Myocyte (in vitro differentiated cells): ENCODE measurements at regions not wholly inside any gene's neighbourhood (a gene's known extent, or its start where the extent isn't known, plus 50 kb on each side); places are given as distances from the start of the nearest gene placed in this dataset.
A peak's percentile ranks its signal among the peaks of the same experiment; 100 is the strongest.
"Not testable (repeated sequence)": the region's sequence is repeated elsewhere in the genome, so short reads cannot be mapped to it uniquely, and the experiment has no call there.

Source experiments
- DNase-seq: peaks from one replicate; pipeline ENCODE4 v3.0.0-alpha.2; 2012; ENCODE audit warnings: low read depth

DNA sequence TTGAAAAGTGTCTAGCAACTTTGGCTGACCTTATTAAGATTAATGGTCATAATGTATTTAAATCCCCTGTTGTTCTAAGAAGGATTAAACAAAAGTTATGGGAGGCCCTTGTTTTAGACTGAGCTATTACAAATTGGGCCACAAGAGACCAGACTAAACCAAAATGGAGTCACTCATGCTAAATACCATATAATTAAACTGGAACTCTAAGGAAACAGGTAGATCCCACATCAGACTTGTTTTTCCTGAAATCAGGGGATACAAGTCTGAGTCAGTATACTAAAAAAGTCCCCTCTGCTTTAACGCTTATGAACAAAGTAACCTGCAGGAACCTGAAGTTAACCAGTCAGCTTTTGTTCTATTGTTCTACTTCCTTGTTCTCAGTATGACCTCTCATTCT, 305.9 kb upstream of the SGCG start:
- DNase-seq, result no peak

DNA sequence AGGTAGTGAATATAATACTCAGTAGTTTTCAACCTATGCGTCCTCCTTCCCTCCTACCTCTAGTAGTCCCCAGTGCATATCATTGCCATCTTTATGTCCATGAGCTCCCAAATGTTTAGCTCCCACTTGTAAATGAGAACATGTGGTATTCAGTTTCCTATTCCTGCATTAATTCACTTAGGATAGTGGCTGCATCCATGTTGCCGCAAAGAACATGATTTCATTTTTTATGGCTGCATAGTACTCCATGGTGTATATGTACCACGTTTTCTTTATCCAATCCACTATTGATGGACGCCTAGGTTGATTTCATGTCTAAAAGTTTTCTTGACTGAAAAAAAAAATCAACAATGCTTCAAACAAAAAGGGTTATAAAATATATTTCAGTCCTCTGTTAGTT, 303.4 kb upstream of the SGCG start:
- no peak for DNase-seq

DNA sequence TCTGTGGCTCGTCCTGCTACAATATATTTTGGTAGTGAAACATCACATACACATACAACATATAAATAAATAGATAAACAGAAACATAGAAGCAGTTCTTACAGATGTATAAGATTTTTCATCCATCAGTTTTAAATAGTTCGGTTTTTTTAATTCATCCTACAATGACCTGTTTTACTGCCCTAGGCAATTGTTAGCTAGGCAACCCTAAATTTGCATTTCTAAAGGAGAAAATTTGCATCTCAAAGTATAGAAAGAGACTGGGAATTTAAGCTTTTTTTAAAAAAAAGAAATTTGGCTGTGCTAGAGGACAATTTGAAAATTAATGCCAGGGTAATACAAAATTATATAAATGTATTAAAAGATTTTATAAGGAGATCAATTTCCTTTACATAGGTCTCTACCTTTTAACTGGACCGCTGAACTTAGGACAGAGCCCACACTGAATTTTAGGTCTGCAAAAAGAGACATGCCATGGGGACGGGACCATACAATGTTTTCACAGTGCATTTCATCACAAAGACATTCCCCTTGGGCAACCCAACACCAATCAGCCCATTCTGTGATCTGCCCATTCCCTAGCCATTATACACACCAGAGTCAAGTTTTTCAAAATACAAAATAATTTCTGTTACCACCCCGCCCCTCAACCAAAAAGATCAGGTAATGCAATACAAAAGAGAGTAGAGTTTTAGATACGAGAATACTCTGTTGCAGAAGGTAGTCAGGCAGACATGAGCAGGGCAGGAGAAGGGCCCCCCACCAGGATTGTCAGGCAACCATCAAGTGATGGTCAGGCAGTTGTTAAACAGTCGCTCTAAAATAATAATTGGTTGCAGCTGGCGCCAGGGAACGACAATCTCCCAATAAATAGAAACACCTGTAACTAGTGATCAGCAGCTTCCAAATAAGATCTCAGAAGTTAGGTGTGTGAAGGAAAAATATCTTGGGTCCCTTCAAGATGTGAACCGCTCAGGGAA, 299.7 kb upstream of the SGCG start:
- no peak for DNase-seq

DNA sequence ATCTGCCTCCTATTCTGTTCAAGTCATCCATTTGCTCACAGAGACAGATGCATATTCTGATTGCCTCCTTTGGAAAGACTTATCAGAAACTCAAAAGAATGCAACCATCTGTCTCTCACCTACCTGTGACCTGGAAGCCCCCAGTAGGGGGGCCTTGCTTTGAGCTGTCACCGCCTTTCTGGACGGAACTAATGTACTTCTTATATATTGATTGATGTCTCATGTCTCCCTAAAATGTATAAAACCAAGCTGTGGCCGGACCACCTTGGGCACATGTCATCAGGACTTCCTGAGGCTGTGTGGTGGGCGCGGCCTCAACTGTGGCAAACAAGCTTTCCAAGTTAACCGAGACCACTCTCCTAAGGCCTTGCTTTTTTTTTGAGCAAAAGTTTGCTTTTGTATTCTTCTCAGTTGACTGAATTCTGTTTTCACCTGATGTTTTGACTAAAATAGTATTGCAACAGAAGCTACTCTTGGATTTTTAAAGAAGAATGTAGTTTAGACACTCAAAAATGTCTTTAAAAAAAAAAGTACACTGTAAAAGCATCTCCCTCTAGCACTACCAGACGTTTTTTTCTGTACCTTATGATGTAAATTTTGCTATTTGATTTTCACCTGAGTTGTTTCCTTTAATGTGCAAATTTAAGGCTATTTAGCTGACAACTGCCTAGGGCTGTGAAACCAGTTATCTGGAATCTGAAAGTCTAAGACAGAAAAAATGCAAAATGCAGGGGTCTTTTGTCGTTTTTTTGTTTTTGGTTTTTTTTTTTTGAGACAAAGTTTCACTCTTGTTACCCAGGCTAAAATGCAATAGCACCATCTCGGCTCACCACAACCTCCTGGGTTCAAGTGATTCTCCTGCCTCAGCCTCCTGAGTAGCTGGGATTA, 298.8 kb upstream of the SGCG start:
- not testable (repeated sequence) for DNase-seq

DNA sequence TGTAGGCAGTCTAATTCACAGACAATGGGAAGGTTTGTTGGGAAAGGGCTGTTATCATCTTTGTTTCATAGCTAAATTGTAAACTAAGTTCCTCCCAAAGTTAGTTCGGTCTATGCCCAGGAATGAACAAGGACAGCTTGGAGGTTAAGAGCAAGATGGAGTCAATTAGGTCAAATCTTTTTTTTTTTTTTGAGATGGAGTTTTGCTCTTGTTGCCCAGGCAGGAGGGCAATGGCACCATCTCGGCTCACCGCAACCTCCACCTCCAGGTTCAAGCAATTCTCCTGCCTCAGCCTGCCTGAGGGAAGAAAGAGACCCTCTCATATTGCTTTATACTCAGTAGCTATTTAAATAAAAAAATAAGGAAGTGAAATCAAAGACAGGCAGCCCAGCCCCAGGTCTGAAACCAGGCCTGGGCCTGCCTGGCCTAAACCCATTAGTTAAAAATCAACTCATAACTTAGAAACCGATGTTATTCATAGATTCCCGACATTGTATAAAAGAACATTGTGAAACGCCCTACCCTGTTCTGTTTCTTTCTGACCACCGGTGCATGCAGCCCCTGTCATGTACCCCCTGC, 297.4 kb upstream of the SGCG start:
- no peak for DNase-seq

DNA sequence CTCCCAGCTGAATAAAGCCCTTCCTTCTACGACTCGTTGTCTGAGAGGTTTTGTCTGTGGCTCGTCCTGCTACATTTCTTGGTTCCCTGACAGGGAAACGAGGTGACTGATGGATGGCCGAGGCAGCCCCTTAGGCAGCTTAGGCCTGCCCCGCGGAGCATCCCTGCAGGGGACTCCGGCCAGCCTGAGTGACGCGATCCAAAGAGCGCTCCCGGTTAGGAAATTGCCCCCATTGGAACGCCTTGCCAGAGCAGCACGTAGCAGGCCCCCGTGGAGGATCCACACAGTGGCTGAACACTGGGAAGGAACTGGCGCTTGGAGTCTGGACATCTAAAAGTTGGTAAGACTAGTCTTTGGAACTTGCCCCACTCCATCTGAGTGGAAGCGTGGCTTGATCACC, 296.8 kb upstream of the SGCG start:
- DNase-seq, result no peak

DNA sequence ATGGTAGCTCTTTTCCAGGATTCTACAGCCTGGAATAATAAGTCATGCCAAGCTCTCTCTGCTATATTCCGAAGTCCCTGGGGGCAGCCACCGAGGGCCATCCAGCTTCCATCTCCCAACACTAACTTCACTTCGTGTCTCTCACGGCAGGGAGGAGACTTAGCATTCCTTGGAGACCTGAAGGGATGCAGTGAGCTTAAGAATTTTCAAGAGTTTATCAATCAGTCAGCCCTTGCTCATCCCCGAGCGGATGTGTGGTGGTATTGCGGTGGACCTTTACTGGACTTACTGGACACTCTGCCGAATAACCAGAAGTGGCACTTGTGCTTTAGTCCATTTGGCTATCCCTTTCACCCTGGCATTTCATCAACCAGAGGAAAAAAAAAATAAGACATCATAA, 294.7 kb upstream of the SGCG start:
- DNase-seq, result not testable (repeated sequence)

DNA sequence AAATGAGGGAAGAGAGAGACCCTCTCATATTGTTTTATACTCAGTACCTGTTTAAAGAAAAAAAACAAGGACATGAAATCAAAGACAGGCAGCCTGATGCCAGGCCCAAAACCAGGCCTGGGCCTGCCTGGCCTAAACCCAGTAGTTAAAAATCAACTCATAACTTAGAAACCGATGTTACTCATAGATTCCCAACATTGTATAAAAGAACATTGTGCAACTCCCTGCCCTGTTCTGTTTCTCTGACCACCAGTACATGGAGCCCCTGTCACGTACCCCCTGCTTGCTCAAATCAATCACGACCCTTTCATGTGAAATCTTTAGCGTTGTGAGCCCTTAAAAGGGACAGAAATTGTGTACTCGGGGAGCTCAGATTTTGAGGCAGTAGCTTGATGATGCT, 291.4 kb upstream of the SGCG start:
- not testable (repeated sequence) for DNase-seq

DNA sequence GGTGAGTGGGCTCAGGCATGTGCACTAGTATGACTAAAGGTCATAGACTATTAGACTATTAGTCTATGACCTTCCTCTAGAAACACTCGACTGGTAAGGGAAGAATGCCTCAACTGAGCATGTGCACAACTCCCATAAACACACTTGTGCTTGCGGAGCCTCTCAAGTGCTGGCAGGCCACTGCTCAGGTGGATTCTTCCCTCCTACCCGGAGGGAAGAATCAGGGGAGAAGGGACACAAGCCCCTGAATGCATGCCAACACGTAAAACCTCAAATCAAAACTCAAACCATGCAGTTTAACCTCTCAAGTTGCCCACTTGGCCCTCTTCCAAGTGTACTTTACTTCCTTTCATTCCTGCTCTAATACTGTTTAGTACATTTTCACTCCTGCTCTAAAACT, 287.6 kb upstream of the SGCG start:
- DNase-seq, result no peak

DNA sequence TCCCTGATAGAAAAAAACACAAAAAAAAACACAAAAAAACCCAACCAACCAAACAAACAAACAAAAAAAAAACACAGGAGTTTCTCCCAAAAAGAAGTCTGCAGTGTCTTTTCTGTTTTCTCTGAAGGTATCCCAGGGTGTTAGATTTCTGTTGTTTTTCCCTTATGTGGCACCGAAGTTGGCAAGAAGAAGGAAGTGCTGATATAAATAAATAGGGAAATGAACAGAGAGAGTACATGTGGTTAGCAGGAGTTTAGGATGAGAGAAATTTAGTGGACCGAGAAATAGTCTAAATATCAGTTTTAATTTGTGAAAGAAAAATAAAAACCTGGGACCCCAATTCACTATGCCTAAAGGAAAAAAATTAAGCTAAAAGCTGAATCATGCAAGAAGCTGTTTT, 287.0 kb upstream of the SGCG start:
- DNase-seq, result no peak

DNA sequence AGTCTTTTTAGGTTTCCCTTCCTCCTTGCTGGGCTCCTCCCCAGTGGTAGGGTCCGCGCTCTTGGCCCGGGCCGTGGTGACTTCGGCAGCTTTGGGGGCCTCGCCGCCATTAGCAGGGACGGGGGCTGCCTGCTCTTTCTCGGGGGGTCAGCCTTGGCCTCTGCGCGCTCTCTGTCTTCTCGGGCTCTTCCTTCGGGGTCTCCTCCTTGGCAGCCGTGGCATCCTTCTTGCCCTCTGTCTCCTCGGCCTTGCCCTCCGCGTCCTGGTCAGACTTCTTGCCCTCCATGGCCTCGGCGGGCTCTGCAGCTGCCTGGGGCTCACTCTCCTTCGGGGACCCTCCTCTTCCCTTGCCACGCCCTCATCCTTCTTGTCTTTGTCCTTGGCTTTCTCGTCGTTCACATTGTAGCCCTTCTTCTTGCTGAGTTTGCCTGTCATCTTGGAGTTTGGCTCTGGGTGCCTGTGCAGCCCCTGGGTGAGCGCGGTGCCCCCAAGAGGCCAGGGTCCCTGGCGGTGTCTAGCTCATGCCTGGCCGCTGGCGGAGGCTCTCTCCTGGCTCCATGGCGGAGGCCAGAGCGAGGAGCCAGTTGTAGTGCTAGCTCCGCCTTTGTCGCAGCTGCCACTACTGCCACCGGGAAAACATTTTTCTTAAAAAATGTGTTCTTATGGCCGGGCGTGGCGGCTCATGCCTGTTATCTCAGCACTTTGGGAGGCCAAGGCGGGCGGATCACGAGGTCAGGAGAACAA, 283.0 kb upstream of the SGCG start:
- no peak for DNase-seq

DNA sequence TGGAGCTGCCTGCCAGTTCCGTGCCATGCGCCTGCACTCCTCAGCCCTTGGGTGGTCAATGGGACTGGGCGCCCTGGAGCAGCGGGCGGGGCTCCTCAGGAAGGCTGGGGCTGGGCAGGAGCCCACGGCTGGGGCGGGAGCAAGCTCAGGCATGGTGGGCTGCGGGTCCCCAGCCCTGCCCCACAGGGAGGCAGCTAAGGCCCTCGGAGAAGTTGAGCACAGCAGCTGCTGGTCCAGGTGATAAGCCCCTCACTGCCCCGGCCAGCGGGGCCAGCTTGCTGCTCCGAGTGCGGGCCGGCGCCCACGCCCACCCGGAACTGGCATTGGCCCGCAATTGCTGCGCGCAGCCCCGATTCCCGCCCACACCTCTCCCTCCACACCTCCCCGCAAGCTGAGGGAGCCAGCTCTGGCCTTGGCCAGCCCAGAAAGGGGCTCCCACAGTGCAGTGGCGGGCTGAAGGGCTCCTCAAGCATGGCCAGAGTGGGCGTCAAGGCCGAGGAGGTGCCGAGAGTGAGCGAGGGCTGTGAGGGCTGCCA, 280.3 kb upstream of the SGCG start:
- DNase-seq, result not testable (repeated sequence)

DNA sequence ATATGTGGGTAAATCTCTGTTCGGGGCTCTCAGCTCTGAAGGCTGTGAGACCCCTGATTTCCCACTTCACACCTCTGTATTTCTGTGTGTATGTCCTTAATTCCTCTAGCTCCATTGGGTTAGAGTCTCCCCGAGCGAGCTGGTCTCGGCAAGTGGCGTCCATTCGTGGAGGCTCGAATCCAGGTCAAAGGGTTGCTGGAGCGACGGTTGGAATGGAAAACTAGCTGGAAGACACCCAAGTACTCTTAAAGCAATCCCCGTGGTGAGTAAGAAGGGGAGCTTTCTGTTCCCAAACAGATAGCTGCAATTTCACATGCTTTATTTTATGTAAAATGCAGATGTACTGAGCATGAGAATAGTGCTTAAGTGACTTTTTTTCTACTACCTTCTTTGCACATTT, 277.5 kb upstream of the SGCG start:
- DNase-seq, result no peak

DNA sequence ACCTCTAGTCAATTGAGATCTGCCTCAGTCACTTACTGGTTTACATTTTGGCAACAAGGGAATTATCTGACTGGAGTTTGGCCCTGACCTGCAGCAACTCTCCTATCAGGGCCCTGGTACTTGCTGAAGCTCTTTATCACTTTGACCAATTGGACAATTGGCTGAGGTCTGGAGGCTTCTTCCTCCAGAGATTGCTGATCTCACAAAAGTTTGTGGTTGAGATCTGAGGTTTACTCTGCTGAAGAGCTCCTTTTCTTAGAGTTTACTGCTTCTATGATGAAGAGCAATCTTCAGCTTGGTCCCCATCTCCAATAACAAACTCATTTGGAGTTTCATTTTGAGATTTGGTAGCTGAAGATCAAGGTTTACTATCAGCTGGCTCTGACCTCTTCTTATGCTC, 276.9 kb upstream of the SGCG start:
- no peak for DNase-seq

DNA sequence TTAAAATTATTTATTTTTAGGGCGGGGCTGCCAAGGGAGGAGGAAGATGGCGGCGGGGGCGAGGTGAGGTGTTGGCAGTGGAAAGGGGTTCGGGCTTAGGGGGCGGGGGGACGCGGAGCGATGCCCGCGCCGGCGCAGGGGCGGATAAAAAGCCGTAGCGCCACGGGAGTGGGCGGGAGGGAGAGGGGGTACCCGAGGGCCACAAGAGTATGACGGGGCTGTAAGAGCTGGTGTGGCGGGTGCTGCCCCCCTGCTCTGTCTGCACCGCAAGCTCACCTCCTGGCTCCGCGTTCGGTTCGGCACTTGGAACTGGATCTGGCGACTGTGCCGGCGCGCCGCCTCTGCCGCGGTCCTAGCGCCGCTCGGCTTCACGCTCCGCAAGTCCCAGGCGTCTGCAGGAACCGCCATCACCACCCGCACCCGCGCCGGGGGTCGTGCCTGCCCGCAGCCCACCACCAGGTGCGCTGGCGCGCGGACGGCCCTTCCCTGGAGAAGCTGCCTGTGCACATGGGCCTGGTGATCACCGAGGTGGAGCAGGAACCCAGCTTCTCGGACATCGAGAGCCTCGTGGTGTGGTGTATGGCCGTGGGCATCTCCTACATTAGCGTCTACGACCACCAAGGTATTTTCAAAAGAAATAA, 265.2 kb upstream of the SGCG start:
- DNase-seq, result peak; percentile 57

DNA sequence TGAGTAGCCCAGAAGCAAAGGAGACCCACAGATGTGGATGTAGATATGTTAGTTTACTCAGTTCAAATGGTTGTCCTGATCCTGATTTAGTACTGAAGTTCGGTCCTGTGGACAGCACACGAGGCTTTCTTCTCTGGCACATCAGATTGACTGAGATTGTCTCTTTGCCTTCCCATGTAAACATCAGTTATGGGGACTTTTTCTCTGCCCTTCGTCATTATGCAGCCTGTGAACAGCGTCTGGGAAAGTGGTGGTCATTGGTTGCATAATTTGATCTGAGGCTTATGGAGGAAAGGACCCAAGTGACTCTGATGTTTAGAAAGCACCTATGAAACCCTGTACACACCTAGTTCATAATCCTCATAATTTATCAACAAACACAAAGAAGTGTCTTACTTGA, 264.5 kb upstream of the SGCG start:
- not testable (repeated sequence) for DNase-seq

DNA sequence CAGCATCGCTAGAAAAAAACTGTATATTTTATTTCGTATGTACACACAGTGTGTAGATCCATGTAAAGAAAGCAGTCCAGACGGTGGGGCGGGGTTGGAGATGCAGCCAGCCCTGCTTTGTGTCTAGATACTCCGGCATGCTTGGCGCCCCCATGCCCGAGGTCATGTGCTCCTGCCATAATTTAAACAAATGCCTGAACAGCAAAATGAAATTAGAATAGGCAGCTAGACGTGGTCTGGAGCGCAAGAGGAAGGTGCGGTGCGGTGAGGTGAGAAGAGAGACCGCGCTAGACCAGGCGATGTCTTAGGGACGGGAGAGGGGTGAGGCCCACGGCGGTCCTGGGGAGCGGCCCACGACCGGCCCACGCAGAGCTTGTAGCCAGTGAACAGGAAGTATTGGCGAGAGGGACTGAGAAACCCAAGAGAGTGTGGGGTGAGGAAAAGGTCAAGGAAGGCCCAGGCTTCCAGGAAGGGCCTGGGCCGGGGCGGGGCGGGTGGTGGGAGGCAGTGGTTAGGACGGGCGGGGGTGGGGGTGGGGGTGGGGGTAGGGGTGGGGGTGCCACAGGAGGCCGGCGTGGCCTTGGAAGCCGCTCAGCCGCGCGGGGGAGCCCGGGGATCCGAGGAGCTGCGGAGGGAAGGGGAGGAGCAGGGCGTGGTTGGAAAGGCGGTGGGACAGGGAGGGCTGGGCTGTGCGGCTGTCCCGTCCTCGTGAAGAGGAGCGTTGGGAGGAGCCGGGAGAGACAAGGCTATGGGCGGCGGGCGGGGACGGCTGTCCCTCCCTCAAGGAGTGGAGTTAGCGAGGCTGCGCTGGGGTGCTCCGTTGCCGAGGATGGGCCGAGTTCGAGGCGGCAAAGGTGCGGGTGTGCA, 254.7 kb upstream of the SGCG start:
- DNase-seq, result peak; percentile 17

DNA sequence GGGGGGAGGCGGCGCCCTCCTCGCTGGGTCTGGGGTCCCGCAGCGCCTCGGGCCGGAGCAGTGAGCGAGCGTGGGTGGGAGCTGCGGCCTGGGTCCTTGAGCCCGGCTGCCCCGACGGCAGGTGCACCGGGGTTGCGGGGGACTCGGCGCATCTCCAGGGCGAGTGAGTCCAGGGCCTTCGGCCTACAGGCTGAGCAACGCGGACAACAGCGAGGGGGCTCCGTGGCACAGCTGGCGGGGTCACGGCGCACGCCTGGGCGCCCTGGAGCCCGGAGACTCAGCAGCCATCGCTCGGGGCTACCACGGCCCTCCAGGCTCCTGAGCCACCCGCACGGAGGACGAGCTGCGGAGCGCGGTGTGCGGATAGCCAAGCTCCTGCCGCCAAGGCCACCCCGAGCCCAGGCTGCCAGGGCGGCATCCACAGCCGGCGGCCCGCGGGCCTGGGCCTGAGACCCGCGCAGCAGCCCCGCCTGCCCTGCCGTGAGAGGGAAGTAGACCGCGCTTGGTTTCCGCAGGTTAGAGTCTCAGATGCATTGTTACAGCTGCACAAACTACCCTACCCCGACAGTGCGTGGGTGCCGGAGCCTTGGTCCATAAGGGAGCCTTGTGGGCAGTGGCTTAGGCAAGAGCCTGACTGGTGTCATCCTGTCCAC, 253.9 kb upstream of the SGCG start:
- no peak for DNase-seq

DNA sequence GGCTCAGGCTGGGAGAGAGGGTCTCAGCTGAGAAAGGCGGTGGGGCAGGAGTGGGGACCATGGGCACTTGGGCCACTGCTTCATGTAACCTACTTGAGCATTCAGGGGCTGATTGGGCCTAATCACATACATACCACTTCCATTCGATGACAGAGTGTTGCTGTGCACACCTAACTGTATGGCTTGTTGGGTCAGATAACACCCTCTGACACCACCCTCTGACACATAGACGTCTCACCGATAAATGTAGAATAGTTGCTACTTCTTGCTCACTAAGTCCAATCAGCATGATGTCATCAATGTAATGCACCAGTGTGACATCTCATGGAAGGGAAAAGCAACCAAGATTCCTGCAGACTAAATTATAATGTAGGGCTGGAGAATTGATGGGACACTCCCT, 252.9 kb upstream of the SGCG start:
- DNase-seq, result not testable (repeated sequence)
